Muscle of leg (tissue), 3 donors: ENCODE measurements at regions not wholly inside any gene's neighbourhood (a gene's known extent, or its start where the extent isn't known, plus 50 kb on each side); places are given as distances from the start of the nearest gene placed in this dataset.
"Not testable (repeated sequence)": the region's sequence is repeated elsewhere in the genome, so short reads cannot be mapped to it uniquely, and the experiment has no call there.

Source experiments
- DNase-seq: peaks from one replicate; pipeline ENCODE4 v3.0.0; 2013
- H3K27ac ChIP-seq: one replicate; pipeline ENCODE4 v1.5.1; 2013; ENCODE audit warnings: mild to moderate bottlenecking, low read length, control low read depth
- H3K27me3 ChIP-seq: one replicate; pipeline ENCODE4 v1.6.1; 2013; ENCODE audit warnings: low read length; ENCODE audit not compliant: control insufficient read depth, insufficient read depth
- H3K36me3 ChIP-seq: one replicate; pipeline ENCODE4 v1.6.1; 2013; ENCODE audit warnings: low read length; ENCODE audit not compliant: control insufficient read depth, insufficient read depth
- H3K4me1 ChIP-seq: one replicate; pipeline ENCODE4 v1.6.1; 2013; ENCODE audit warnings: low read length; ENCODE audit not compliant: control insufficient read depth, insufficient read depth
- H3K4me3 ChIP-seq: one replicate; pipeline ENCODE4 v1.5.1; 2013; ENCODE audit warnings: low read length, control low read depth
- H3K9me3 ChIP-seq: replicated peaks from 2 replicates; pipeline ENCODE4 v1.6.1; 2013; ENCODE audit warnings: low read depth, low read length; ENCODE audit not compliant: control insufficient read depth
- WGBS: methylation state at CpG from one replicate; pipeline ENCODE4 v1.1.5; 2013; ENCODE audit warnings: missing lambda C conversion rate; ENCODE audit not compliant: insufficient coverage; 5-methylcytosine and 5-hydroxymethylcytosine counted together

DNA sequence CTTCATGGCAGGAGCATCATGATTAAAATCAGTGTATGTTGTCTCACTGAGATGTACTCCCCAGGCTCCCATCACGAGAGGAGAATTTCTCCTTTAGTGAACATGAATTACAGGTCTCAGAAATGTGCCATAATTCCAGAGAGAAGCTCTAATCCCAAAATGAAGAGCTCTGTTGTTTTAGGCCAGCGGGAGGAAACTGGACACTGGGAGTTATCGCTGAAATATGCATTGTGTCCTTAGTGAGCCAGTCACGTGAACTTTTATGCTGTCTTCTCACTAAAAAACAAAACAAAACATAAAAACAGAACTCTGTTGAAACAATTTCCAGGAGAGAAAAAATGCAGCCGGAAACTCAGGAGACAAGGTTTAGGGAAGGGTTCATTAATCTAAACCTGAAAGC is 315.7 kb upstream of the NT5E start:
- Histone ChIP-seq H3K36me3 (no peaks in the 10 kb centered on the region), H3K27me3 (no peaks in the 10 kb centered on the region), H3K4me1 (no peaks in the 10 kb centered on the region), H3K4me3 (no peak overlapping the region), H3K9me3 (no peaks in the 10 kb centered on the region), H3K27ac (no peak overlapping the region)
- 80% methylated on average over 1 of the region's 5 CpGs for WGBS
- peak; percentile 43 for DNase-seq

- Histone ChIP-seq H3K4me3 (no peak overlapping the region), H3K9me3 (no peaks in the 10 kb centered on the region), H3K27ac (no peak overlapping the region), H3K27me3 (no peaks in the 10 kb centered on the region), H3K36me3 (no peaks in the 10 kb centered on the region), H3K4me1 (peaks cover 2% of the 10 kb centered on the region)
- no peak for DNase-seq
- no CpG with 5 or more reads among the region's 1 CpG for WGBS
Observed at GRCh38 chr6:85132091-85132490, 317.8 kb upstream of the NT5E start.

DNA sequence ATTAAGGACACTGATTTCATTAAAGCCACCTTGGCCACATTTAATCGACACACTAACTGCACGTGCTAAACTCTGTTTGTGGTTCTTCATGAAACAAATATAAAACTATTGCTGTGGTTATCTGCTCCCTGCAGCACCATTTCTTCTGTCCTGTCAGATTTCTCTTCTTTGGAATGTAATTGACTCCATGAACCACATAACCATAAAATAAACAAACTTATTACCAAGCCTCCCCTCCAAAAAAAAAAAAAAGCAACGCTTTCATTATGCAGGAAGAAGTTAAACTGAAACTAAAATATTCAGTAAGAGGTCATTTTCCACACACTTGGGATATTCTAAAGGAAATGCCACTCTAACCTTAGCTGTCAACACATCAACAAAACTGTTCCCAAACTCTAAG is 319.1 kb upstream of the NT5E start:
- Histone ChIP-seq H3K36me3 (no peaks in the 10 kb centered on the region), H3K4me1 (peaks cover 7% of the 10 kb centered on the region), H3K9me3 (no peaks in the 10 kb centered on the region), H3K4me3 (no peak overlapping the region), H3K27ac (no peak overlapping the region), H3K27me3 (no peaks in the 10 kb centered on the region)
- no CpG with 5 or more reads among the region's 3 CpGs for WGBS
- DNase-seq, result no peak

GRCh38 chr6:85129881-85130280 is 320.0 kb upstream of the NT5E start:
- no peak for DNase-seq
- Histone ChIP-seq H3K4me3 (no peak overlapping the region), H3K36me3 (no peaks in the 10 kb centered on the region), H3K4me1 (peaks cover 7% of the 10 kb centered on the region), H3K27me3 (no peaks in the 10 kb centered on the region), H3K27ac (no peak overlapping the region), H3K9me3 (no peaks in the 10 kb centered on the region)
- WGBS, result 100% methylated on average over 1 of the region's 5 CpGs

DNA sequence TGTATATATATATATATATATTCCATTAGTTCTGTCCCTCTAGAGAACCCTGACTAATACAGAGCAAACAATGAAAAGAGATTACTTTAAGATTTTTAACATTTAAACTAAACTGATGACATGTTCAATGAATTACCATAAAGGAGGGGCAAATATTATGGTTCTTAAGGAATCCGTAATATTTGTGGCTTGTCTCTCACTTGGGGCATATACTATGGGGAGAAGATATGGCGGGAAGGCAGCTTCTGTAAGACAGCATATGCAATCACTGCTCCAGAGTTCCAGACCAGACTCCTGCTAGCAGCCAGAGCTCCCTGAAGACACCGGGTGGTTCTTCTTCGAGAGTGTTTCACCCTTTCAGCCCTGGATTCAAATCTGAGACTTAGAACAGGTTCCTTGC is 321.1 kb upstream of the NT5E start:
- Histone ChIP-seq H3K36me3 (no peaks in the 10 kb centered on the region), H3K27me3 (no peaks in the 10 kb centered on the region), H3K9me3 (no peaks in the 10 kb centered on the region), H3K27ac (no peak overlapping the region), H3K4me1 (peaks cover 7% of the 10 kb centered on the region), H3K4me3 (no peak overlapping the region)
- no peak for DNase-seq
- WGBS, result 45% methylated on average over 3 of the region's 4 CpGs

DNA sequence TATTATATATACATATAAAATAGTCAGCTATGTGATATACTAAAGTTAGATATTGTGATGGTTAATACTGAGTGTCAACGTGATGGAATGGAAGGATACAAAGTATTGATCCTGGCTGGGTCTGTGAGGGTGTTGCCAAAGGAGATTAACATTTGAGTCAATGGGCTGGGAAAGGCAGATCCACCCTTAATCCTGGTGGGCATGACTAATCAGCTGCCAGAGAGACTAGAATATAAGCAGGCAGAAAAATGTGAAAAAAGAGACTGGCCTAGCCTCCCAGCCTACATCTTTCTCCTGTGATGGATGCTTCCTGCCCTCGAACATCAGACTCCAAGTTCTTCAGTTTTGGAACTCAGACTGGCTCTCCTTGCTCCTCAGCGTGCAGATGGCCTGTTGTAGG is 321.6 kb upstream of the NT5E start:
- not testable (repeated sequence) for H3K4me3 ChIP-seq, H3K4me1 ChIP-seq, H3K9me3 ChIP-seq, H3K36me3 ChIP-seq, H3K27ac ChIP-seq, H3K27me3 ChIP-seq, DNase-seq
- whole genome bisulfite sequencing, result 40% methylated on average over 1 of the region's 3 CpGs

DNA sequence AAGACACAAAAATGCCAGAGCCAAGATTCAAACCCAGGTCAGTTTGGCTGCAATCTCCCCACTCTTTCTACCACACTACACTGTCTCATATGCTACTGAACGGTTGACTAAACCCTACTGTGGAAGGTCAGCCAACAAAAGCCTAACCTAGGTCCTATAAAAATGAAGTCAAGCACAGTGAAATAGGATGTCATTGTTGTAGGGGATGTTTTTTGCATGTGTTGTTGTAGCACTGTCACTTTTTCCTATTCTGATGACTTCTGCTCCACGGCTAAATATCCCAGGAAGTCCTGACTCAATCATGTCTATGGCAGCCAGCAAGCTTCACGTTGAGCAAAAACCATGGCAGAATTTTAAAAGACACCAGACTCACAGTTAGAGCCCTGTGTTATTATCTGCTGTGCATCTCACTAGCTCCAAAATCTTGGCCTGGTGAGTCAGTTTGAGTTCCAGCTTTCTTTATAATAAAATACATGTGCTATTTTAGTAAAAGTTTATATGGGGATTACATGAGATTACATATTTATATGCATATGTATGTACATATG is 322.1 kb upstream of the NT5E start:
- peaks cover 7% of the 10 kb centered on the region for H3K4me1 ChIP-seq
- no peaks in the 10 kb centered on the region for H3K27me3 ChIP-seq
- no peaks in the 10 kb centered on the region for H3K36me3 ChIP-seq
- no peaks in the 10 kb centered on the region for H3K9me3 ChIP-seq
- no peak overlapping the region for H3K27ac ChIP-seq
- peak; percentile 41 for DNase-seq
- WGBS, result no CpG with 5 or more reads among the region's 3 CpGs
- no peak overlapping the region for H3K4me3 ChIP-seq

GRCh38 chr6:85127168-85127498 is 322.8 kb upstream of the NT5E start:
- no peak for DNase-seq
- no peak overlapping the region for H3K27ac ChIP-seq
- 13% methylated on average over 2 of the region's 4 CpGs for WGBS
- H3K4me1 ChIP-seq, result peaks cover 7% of the 10 kb centered on the region
- no peaks in the 10 kb centered on the region for H3K27me3 ChIP-seq
- no peak overlapping the region for H3K4me3 ChIP-seq
- H3K36me3 ChIP-seq, result no peaks in the 10 kb centered on the region
- H3K9me3 ChIP-seq, result no peaks in the 10 kb centered on the region

DNA sequence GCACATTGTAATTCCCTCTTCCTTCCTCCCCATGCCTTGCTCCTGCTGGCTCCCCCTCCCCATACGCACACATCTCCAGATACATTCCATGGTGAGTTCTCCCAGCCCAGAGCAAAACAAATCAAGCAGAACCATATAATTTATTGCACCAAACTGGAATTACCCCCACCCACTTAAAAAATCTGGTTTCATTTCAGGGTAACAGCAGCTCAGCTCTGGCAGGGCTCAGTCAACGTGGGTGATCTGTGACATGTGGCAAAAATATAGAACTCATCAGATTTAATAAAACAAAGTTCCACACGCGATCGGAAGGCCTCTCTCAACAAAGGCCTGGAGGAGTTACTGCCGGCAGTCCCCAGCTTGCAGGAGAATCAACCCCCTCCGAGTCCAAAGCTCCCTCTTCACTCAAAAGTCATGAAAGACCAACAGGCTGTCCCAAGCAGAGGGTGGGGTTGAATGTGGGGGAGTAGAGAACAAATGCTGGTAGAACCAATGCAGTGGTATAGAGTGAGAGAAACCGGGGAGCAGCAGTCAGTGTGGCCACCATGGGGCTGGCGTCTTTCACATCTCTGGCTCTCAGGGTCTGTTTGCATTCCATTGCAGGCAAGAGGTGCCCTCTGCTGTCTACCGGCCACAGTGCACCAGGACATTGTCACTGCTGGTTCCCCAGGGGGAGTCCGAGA is 323.3 kb upstream of the NT5E start:
- DNase-seq, result peak; percentile 52
- H3K27me3 ChIP-seq, result no peaks in the 10 kb centered on the region
- peaks cover 7% of the 10 kb centered on the region for H3K4me1 ChIP-seq
- H3K36me3 ChIP-seq, result no peaks in the 10 kb centered on the region
- no peak overlapping the region for H3K27ac ChIP-seq
- WGBS, result 36% methylated on average over 5 of the region's 11 CpGs
- H3K9me3 ChIP-seq, result no peaks in the 10 kb centered on the region
- H3K4me3 ChIP-seq, result no peak overlapping the region

GRCh38 chr6:85125526-85125925 is 324.4 kb upstream of the NT5E start:
- Histone ChIP-seq H3K27ac (no peak overlapping the region), H3K4me3 (no peak overlapping the region), H3K4me1 (peaks cover 7% of the 10 kb centered on the region), H3K27me3 (no peaks in the 10 kb centered on the region), H3K36me3 (no peaks in the 10 kb centered on the region), H3K9me3 (no peaks in the 10 kb centered on the region)
- WGBS, result 92% methylated on average over 2 of the region's 3 CpGs
- DNase-seq, result no peak
